Skin epidermis (tissue), 12 donors: ENCODE measurements at regions not wholly inside any gene's neighbourhood (a gene's known extent, or its start where the extent isn't known, plus 50 kb on each side); places are given as distances from the start of the nearest gene placed in this dataset.

Experiments used
- H3K27ac ChIP-seq, 21 experiments: fragments of 200-600 bp; sonication (generic) in 11 of 21; one replicate each; pipeline ENCODE4 v1.5.0; 2020; ENCODE audit warnings: mild to moderate bottlenecking in 3 of 21, inconsistent platforms in 2 of 21, moderate library complexity in 2 of 21
- H3K4me3 ChIP-seq, 7 experiments: fragments of 200-600 bp; sonication (generic) in 2 of 7; one replicate each; pipeline ENCODE4 v1.5.0; 2020; ENCODE audit warnings: inconsistent platforms in 2 of 7, mild to moderate bottlenecking in 2 of 7, moderate library complexity in 1 of 7

GRCh38 chr3:10555263-10555662 lies 49.9 kb upstream of the ATP2B2 start:
- Histone ChIP-seq H3K4me3 (no peak overlapping the region), H3K27ac (no peak overlapping the region)

GRCh38 chr3:10556312-10556711 lies 50.9 kb upstream of the ATP2B2 start:
- H3K27ac ChIP-seq = no peak overlapping the region
- H3K4me3 ChIP-seq = no peak overlapping the region

GRCh38 chr3:10557250-10557649 lies 51.9 kb upstream of the ATP2B2 start:
- Histone ChIP-seq H3K4me3 (no peak overlapping the region), H3K27ac (no peak overlapping the region)

- no peak overlapping the region for H3K27ac ChIP-seq
- H3K4me3 ChIP-seq = no peak overlapping the region
Measured at GRCh38 chr3:10557781-10558373, 52.5 kb upstream of the ATP2B2 start.

- Histone ChIP-seq H3K27ac (no peak overlapping the region), H3K4me3 (no peak overlapping the region)
Measured at GRCh38 chr3:10558736-10559135, 53.4 kb upstream of the ATP2B2 start.

GRCh38 chr3:10560060-10560861 lies 54.9 kb upstream of the ATP2B2 start:
- no peak overlapping the region for H3K4me3 ChIP-seq
- no peak overlapping the region for H3K27ac ChIP-seq

- Histone ChIP-seq H3K27ac (no peak overlapping the region), H3K4me3 (no peak overlapping the region)
Measured at GRCh38 chr3:10561162-10561945, 56.0 kb upstream of the ATP2B2 start.

- Histone ChIP-seq H3K4me3 (no peak overlapping the region), H3K27ac (no peak overlapping the region)
Measured at GRCh38 chr3:10561946-10562560, 56.7 kb upstream of the ATP2B2 start.

GRCh38 chr3:10563396-10563795 lies 58.0 kb upstream of the ATP2B2 start:
- H3K4me3 ChIP-seq = no peak overlapping the region

GRCh38 chr3:10565814-10566213 lies 60.4 kb upstream of the ATP2B2 start:
- no peak overlapping the region for H3K4me3 ChIP-seq
- no peak overlapping the region for H3K27ac ChIP-seq

More at GRCh38 chr3:10563396-10563795, 58.0 kb upstream of the ATP2B2 start:
- no peak overlapping the region for H3K27ac ChIP-seq

GRCh38 chr3:10566451-10566850 lies 61.1 kb upstream of the ATP2B2 start:
- H3K27ac ChIP-seq = no peak overlapping the region
- H3K4me3 ChIP-seq = no peak overlapping the region

- no peak overlapping the region for H3K27ac ChIP-seq
- H3K4me3 ChIP-seq = no peak overlapping the region
Measured at GRCh38 chr3:10568549-10568948, 63.2 kb upstream of the ATP2B2 start.

- no peak overlapping the region for H3K27ac ChIP-seq
- no peak overlapping the region for H3K4me3 ChIP-seq
Measured at GRCh38 chr3:10570196-10570946, 65.0 kb upstream of the ATP2B2 start.

- H3K4me3 ChIP-seq = no peak overlapping the region
- H3K27ac ChIP-seq = no peak overlapping the region
Measured at GRCh38 chr3:10574101-10574620, 68.8 kb upstream of the ATP2B2 start.

- H3K4me3 ChIP-seq = no peak overlapping the region
- no peak overlapping the region for H3K27ac ChIP-seq
Measured at GRCh38 chr3:10575601-10576160, 70.3 kb upstream of the ATP2B2 start.

- no peak overlapping the region for H3K27ac ChIP-seq
- H3K4me3 ChIP-seq = no peak overlapping the region
Measured at GRCh38 chr3:10577486-10577885, 72.1 kb upstream of the ATP2B2 start.

GRCh38 chr3:10580426-10580825 lies 75.0 kb upstream of the ATP2B2 start:
- no peak overlapping the region for H3K27ac ChIP-seq

GRCh38 chr3:10581251-10581650 lies 75.9 kb upstream of the ATP2B2 start:
- Histone ChIP-seq H3K27ac (no peak overlapping the region), H3K4me3 (no peak overlapping the region)

More at GRCh38 chr3:10580426-10580825, 75.0 kb upstream of the ATP2B2 start:
- H3K4me3 ChIP-seq = no peak overlapping the region

- Histone ChIP-seq H3K4me3 (no peak overlapping the region), H3K27ac (no peak overlapping the region)
Measured at GRCh38 chr3:10581716-10582115, 76.3 kb upstream of the ATP2B2 start.
